Activated naive CD4-positive, alpha-beta T cell (primary cell): ENCODE measurements at regions not wholly inside any gene's neighbourhood (a gene's known extent, or its start where the extent isn't known, plus 50 kb on each side); places are given as distances from the start of the nearest gene placed in this dataset.
A peak's percentile ranks its signal among the peaks of the same experiment; 100 is the strongest.
"Not testable (repeated sequence)": the region's sequence is repeated elsewhere in the genome, so short reads cannot be mapped to it uniquely, and the experiment has no call there.

ENCODE experiments used
- DNase-seq, 4 experiments: peaks; one replicate each; lab custom pipeline; 2025; lab: John Stamatoyannopoulos, UW

- DNase-seq: no peak
Measured at GRCh38 chr4:77220828-77221613, 64.0 kb downstream of the CCNG2 start.

- DNase-seq: no peak
Measured at GRCh38 chr4:77225022-77225421, 68.0 kb downstream of the CCNG2 start.

GRCh38 chr4:77226939-77227705 is 70.1 kb downstream of the CCNG2 start:
- DNase-seq: no peak

DNA sequence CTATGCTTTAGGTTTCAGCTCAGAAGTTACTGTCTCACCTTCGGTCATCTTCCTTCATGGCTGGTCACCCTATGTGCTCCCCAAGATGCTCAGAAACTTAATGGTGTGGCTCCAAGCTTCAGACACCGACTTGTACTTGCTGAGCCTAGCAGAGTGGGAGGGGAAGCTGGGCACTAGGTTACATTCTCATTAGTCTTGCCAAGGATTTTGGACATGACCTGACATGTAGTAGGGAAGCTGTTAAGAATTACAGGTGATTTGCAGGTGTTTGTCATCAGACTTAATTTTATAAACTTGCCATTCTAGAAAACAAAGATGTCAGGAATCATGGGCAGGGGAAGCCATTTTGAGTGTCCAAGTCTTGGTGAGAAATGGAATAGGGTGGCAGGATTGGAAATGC is 72.4 kb downstream of the CCNG2 start:
- DNase-seq: no peak

- DNase-seq: no peak
Measured at GRCh38 chr4:77232653-77233052, 75.6 kb downstream of the CCNG2 start.

DNA sequence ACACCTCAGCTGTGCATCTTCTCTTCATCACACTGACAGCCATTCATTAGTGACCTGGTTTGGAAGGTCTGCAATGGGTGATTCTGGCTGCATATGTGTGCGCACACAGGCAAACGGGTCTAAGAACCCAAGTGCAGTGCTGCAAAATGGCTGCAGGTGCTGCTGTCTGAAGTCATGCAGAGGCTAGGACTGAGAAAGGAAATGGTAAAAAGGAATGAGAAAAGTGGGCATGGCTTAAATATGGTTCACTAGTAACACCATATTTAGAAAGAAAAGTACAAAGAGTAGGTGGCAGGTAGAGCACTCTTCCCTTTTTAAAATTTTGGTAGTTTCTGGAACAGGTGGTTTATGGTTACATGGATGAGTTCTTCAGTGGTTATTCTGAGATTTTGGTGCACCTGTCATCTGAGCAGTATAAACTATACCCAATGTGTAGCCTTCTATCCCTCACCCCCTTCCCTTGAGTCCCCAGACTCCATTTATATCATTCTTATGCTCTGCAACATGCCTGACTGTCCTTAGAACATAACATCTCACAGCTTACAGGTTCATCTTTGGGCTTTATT is 78.4 kb downstream of the CCNG2 start:
- DNase-seq: no peak

- no peak for DNase-seq
Measured at GRCh38 chr4:77236806-77237205, 79.8 kb downstream of the CCNG2 start.

- peak; percentile 8 to 37 (median 20) for DNase-seq
Measured at GRCh38 chr4:77240469-77241066, 83.6 kb downstream of the CCNG2 start.

DNA sequence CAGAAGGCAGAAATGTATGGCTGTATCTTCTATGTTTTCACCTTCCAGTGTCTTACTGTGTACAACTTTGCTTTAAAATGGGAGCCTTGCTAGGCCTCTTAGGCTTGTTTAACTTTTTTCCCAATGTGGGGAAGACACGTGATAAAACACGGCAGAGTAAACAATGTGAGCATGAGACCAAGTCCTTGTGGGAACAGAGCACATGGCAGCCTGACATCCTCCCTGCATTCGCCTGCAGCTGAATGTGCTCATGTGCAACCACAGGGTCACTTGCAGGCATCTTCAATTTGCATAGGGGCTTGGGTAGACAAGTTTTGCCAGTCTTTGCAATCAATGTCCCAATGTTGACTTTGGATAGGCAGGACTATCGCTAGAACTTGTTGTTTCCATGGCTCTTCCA is 91.8 kb downstream of the CCNG2 start:
- no peak for DNase-seq

DNA sequence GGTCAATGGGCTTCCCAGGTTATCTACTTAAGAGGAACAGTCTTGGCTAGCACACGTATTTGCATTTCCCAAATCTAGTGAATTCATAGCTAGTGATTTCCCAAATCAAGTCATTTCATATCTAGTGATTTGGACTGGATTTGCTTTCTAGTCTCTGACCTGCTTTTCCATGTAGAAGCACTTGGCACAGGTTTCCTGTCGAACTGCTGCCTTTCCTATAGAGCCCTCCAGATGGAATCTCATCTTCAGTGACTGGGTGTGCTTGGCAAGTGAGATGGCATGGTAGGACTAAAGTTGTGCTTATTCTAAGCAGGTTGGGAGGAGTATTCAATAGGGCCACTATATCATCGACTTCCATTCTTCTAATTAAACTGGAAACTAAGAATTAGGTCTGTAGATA is 94.7 kb downstream of the CCNG2 start:
- no peak for DNase-seq

DNA sequence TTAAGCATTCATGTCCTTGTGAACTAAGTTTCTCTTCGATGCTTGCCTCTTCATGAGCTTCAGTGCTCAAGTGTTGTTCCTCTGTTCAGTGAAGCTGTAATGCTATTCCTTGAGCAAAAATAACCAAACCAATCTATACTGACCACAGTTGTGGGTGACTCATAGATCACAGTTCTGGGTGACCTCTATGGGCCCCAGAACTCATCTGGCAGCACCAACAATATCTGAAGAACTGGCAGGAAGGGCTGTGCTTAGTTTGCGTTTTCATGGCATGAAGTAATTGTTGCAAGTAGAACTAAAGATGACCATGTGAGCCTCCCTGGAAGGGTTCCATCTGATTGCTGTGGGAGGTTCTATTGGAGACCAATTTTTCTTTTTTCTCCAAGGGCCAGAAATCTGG is 106.2 kb downstream of the CCNG2 start:
- no peak for DNase-seq

DNA sequence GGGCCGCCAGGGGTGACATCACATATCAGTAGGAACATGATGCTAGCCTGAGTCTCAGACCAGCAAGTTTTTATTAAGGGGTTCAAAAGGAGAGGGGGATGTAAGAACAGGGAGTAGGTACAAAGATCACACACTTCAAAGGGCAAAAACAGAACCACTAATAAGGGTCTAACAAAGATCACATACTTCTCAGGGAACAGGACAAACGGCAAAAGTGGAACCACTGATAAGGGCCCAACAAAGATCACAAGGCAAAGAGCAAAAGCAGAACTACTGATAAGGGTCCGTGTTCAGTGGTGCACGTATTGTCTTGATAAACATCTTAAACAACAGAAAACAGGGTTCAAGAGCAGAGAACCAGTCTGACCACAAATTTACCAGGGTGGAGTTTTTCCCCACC is 107.0 kb downstream of the CCNG2 start:
- not testable (repeated sequence) for DNase-seq

- DNase-seq: no peak
Measured at GRCh38 chr4:77264826-77265225, 107.8 kb downstream of the CCNG2 start.

GRCh38 chr4:77268108-77268507 is 111.1 kb downstream of the CCNG2 start:
- DNase-seq: no peak

DNA sequence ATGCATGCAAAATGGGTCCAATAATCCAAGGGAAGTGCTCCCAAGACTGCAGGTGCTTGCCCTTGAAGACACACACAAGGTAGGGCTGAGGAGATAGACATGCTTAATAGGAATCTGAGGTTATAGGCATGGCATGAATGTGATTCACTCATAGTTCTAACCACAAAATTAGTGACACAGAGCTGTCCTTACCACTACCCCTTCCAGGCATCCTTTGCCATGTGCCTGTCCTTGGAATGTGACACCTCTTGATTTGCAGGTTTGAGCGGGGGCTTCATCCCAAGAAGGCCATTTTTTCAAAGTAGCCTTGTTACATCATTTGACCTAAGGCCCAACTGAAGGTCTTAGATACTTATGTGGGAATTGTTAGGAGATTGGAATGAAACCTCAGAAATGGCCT is 112.5 kb downstream of the CCNG2 start:
- no peak for DNase-seq

GRCh38 chr4:77273412-77273811 is 116.4 kb downstream of the CCNG2 start:
- no peak for DNase-seq

DNA sequence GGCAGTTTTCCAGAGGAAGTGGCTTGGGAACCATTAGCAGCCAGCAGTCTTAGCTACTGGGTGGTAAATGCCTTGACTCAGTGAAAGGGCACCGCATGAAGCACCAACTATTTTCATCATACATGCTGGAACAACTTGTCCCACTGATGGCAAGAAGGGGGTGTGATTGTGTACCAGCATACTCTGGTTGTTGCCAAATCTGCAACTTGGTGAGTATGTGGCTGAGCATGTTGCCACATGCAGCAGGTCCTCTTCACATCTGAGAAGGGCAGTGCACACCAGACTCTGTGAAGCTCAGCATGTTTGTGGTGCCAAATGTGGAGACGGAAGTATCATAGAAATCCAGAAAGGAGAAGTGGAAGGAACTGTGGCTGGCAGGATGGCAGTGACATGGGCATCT is 122.1 kb downstream of the CCNG2 start:
- DNase-seq: not testable (repeated sequence)

DNA sequence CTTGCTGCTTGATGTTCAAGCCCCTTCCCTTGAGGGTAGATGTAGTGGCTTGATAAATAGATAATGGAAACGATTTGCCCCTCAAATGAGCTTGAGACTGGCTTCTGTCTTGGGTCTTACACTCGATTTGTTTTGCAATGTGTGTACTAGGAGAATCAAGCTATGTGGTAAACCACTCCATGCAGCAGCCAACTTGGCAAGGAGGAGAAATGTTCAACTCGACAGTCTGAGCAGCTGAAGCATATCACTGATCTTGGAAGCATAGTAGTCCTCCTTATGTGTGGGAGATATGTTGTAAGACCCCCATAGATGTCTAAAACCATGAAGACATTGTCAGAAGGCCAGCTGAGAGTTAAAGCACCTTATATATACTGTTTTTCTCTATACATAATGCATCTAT is 125.3 kb downstream of the CCNG2 start:
- no peak for DNase-seq

DNA sequence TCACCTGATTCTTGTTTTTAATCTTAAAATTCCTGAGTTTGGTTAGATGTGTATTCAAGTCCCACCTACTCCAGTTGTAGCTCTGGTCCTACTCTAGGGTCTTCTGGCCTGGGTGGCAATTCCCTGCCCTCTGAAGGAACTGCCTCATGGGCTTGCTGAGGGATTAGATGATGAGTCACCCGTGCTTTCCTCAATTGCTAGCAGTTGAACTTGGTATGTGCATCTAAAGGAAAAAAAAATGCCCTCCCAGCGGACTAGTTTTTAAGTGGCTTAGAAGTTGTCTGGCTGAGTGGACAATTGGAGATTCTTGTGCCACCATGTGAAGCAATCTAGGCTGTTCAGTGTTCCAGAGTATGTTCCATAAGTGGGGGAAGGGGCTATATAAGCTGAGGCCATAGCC is 127.0 kb downstream of the CCNG2 start:
- DNase-seq: no peak

- DNase-seq: no peak
Measured at GRCh38 chr4:77286906-77287305, 129.9 kb downstream of the CCNG2 start.

DNA sequence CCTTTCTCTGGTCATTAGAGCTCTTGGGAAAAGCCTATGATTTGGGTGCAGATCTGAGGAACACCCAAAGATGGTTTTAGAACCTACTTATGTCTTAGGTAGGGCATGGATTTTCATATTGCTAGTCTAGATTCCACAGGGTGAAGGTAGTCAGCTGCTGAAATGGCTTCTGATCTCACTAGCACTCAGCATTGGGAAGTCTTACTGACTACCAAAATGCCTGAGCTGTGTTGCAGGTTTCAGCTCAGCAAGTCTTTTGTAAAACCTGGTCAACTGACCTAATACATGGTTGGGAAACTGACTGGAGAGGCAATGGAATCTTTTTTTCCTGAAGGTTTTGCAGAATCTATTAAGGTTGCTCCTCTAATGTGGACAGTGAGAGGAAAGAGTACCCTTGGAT is 136.4 kb downstream of the CCNG2 start:
- no peak for DNase-seq

DNA sequence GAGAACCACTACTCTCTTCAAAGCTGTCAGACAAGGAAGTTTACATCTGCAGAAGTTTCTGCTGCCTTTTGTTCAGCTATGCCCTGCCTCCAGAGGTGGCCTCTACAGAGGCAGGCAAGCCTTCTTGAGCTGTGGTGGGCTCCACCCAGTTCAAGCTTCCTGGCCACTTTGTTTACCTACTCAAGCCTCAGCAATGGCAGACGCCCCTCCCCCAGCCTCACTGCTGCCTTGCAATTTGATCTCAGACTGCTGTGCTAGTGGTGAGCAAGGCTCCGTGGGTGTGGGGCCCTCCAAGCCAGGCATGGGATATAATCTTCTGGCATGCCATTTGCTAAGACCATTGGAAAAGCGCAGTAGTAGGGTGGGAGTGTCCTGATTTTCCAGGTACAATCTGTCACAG is 144.0 kb downstream of the CCNG2 start:
- DNase-seq: not testable (repeated sequence)

- DNase-seq: no peak
Measured at GRCh38 chr4:77305766-77306165, 148.8 kb downstream of the CCNG2 start.
